Myocyte (in vitro differentiated cells): ENCODE measurements at regions not wholly inside any gene's neighbourhood (a gene's known extent, or its start where the extent isn't known, plus 50 kb on each side); places are given as distances from the start of the nearest gene placed in this dataset.
A peak's percentile ranks its signal among the peaks of the same experiment; 100 is the strongest.
"Not testable (repeated sequence)": the region's sequence is repeated elsewhere in the genome, so short reads cannot be mapped to it uniquely, and the experiment has no call there.

Source experiments
- DNase-seq: peaks from one replicate; pipeline ENCODE4 v3.0.0-alpha.2; 2012; ENCODE audit warnings: low read depth

GRCh38 chr2:188645986-188646385 is 328.2 kb upstream of the COL3A1 start:
- DNase-seq = peak; percentile 50

GRCh38 chr2:188647430-188648070 is 326.6 kb upstream of the COL3A1 start:
- DNase-seq = no peak

DNA sequence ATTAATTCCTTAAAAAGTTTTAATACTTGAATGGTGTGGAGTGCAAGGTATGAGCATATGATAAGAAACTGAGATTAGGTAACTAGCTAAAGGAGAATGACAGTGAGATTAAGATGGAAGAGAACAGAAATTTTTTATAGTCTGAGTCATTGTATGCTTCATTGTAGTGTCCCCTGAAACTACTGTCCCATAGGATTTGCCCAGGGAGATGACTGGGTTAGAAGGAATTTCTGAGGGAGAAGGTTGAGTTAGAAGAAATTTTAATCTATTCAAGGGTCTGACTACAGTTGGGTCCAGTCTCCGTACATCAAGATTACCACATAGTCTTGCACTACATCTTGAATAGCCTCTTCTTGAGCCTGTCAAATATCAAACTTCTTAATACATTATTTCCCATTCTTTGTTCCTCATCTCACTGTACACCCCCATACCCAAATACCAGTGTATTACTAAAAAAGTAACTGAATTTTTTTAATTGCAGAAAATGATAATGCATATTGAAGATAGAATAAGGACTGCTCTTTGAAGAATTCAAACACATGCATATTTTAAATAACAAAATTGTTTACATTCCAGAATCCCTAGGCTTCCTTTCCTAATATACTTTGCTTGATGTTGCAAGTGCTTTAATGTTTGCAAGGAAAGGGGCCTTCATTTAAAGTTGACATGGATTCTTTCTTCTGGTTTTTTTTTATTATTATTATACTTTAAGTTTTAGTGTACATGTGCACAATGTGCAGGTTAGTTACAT is 314.3 kb upstream of the COL3A1 start:
- peak; percentile 6 for DNase-seq

- no peak for DNase-seq
Observed at GRCh38 chr2:188663301-188663700, 310.9 kb upstream of the COL3A1 start.

- DNase-seq = peak; percentile 31
Observed at GRCh38 chr2:188664416-188664815, 309.8 kb upstream of the COL3A1 start.

- peak; percentile 35 for DNase-seq
Observed at GRCh38 chr2:188664951-188665595, 309.1 kb upstream of the COL3A1 start.

DNA sequence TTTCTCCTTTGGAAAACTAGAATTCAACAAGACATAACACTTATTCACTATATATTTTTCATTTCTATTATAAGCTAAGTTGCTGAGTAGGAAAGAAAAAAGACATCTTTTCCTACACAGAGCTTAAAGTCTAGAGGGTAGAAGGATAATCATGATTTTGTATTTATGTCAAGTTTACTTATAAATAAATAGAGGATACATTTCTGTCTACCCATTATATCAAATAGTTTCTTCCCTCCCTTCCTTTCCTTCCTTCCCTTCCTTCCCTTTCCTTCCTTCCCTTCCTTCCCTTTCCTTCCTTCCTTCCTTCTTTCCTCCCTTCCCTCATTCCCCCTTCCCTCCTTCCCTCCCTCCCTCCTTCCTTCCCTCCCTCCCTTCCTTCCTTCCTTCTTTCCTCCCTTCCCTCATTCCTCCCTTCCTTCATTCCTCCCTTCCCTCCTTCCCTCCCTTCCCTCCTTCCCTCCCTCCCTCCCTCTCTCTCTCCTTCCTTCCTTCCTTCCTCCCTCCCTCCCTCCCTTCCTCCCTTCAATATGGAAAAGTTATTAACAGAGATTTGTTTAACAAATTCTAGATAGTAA is 308.4 kb upstream of the COL3A1 start:
- no peak for DNase-seq

GRCh38 chr2:188666503-188666902 is 307.7 kb upstream of the COL3A1 start:
- DNase-seq = no peak

- DNase-seq = peak; percentile 56
Observed at GRCh38 chr2:188668017-188668680, 306.0 kb upstream of the COL3A1 start.

DNA sequence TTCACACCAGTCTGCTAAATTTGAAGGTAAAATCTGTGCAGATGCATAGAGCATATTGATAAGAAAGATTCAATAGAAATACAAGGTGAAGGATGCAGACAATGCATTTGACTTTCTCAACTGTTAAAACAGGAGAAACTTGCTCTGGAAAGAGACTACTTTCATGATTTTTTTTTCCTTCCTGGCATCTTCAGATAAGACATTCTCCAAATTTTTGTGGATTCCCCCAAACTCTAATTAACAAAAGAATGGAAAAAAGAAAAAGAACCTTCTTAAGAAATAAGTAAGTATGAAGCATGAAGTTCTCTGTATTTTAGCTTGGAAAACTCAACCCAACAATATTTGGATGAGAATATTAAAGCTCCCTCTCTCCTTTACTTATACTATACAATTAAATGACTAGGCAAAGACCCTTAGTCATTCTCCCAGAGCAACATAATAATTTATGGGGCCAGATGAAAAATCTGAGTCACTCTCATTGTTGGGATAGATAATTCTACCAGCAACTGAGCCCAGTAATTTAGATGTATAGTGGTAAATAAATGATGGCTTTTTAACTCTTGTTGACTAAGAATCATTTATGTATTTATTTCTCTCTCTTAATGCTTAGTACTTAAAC is 298.7 kb upstream of the COL3A1 start:
- DNase-seq = no peak

- peak; percentile 73 for DNase-seq
Observed at GRCh38 chr2:188676010-188676400, 298.2 kb upstream of the COL3A1 start.

- DNase-seq = no peak
Observed at GRCh38 chr2:188677142-188677541, 297.0 kb upstream of the COL3A1 start.

- peak; percentile 19 for DNase-seq
Observed at GRCh38 chr2:188678882-188679281, 295.3 kb upstream of the COL3A1 start.

DNA sequence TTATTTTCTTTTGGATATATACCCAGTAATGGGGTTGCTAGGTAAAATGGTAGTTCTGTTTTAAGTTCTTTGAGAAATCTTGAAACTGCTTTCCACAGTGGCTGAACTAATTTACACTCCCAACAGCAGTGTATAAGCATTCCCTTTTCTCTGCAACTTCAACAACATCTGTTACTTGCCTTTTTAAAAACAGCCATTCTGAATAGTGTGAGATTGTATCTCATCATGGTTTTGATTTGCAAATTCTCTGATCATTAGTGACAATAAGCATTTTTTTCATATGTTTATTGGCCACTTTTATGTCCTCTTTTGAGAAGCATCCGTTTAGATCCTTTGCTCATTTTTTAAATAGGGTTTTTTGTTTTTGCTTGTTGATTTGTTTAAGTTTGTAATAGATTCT is 291.3 kb upstream of the COL3A1 start:
- DNase-seq = no peak

GRCh38 chr2:188684795-188685194 is 289.4 kb upstream of the COL3A1 start:
- no peak for DNase-seq

DNA sequence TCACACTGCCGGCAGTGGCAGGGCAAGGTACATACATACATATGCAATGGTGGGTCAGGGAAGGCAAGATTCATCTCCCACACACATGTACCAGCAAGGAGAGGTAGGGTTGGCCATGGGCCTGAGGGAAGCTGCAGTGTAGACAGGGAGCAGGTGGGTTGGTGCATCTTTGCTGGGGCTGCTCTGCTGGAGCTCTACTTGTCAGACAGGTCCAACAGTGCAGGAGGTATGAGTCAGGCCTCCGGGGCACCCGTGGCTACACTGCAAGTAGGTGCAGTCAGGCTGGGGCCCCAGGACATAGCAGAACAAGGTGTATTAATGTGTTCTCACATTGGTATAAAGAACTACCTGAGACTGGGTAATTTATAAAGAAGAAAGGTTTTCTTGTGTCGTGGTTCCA is 281.1 kb upstream of the COL3A1 start:
- DNase-seq = no peak

- no peak for DNase-seq
Observed at GRCh38 chr2:188693771-188694170, 280.4 kb upstream of the COL3A1 start.

GRCh38 chr2:188695953-188696352 is 278.2 kb upstream of the COL3A1 start:
- DNase-seq = peak; percentile 74

GRCh38 chr2:188698151-188698550 is 276.0 kb upstream of the COL3A1 start:
- not testable (repeated sequence) for DNase-seq

GRCh38 chr2:188701836-188702235 is 272.3 kb upstream of the COL3A1 start:
- DNase-seq = no peak

DNA sequence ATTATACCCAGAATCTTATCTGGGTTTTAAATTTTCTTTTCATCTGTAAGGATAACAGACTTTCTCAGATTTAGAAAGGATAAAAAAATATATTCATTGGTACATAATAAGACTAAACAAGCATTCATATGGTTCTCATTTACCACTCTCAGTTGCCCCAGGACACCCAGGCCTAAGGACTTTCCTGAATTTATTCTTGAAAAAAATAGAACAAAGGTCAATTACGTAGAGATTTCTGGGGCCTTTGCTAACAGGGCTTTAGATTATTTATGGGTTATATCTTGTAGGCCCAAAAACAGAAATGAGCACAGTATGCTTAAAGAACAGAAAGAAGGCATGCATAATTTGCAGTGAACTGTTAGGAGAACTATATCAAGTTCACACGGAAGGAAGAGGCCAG is 269.0 kb upstream of the COL3A1 start:
- DNase-seq = no peak
